Heart right ventricle (tissue), 16 donors: ENCODE measurements at regions not wholly inside any gene's neighbourhood (a gene's known extent, or its start where the extent isn't known, plus 50 kb on each side); places are given as distances from the start of the nearest gene placed in this dataset.

Experiments used
- ATAC-seq, 8 donors: fragments of 200-7000 bp; cut with Tn5 transposase; one replicate each; pipeline ENCODE4 v1.9.1; 2020; ENCODE audit warnings: mild to moderate bottlenecking in 8 of 8, moderate library complexity in 8 of 8, moderate number of reproducible peaks in 1 of 8
- DNase-seq, 2 donors: peaks; one replicate each; pipeline ENCODE4 v3.0.0-alpha.2; 2020
- H3K27ac ChIP-seq, 10 donors: fragments of 200-600 bp; sonication (generic) in 2 of 10; one replicate each; pipeline versions ENCODE4 v1.5.0 to v1.8.0; 2020 to 2022; ENCODE audit warnings: mild to moderate bottlenecking in 3 of 10
- H3K27me3 ChIP-seq, 7 donors: fragments of 200-600 bp; one replicate each; pipeline ENCODE4 v1.8.0; 2021 to 2022; ENCODE audit warnings: mild to moderate bottlenecking in 2 of 7
- H3K36me3 ChIP-seq, 9 donors: fragments of 200-600 bp; sonication (generic) in 1 of 9; one replicate each; pipeline versions ENCODE4 v1.5.0 to v1.8.0; 2020 to 2022; ENCODE audit warnings: mild to moderate bottlenecking in 2 of 9
- H3K4me1 ChIP-seq, 9 donors: fragments of 200-600 bp; sonication (generic) in 1 of 9; one replicate each; pipeline versions ENCODE4 v1.5.0 to v1.8.0; 2020 to 2022; ENCODE audit warnings: mild to moderate bottlenecking in 4 of 9
- H3K4me3 ChIP-seq, 10 donors: fragments of 200-600 bp; sonication (generic) in 2 of 10; one replicate each; pipeline versions ENCODE4 v1.5.0 to v1.8.0; 2020 to 2022; ENCODE audit warnings: mild to moderate bottlenecking in 7 of 10, moderate library complexity in 2 of 10
- H3K9me3 ChIP-seq, 11 donors: fragments of 200-600 bp in 10 of 11; sonication (generic) in 2 of 11; one replicate each; pipeline versions ENCODE4 v1.5.0 to v1.8.0; 2013 to 2022; ENCODE audit warnings: mild to moderate bottlenecking in 2 of 11, control low read depth in 1 of 11, moderate library complexity in 1 of 11
- WGBS, 2 donors: extraction: QIAGEN DNeasy Blood & Tissue Kit; methylation state at CpG; one replicate each; pipeline ENCODE4 v1.1.7; 2013; ENCODE audit warnings: inconsistent platforms in 1 of 2; 5-methylcytosine and 5-hydroxymethylcytosine counted together
- intact Hi-C, 10 donors: fragments of 100-400 bp; cut with DNase I; formaldehyde crosslinking; loops; one replicate each; pipeline versions ENCODE4 v1.11.1 to v1.14.2; 2022
- TF ChIP-seq, protein P1 (sequence below), 9 donors: fragments of 200-600 bp; sonication (generic) in 2 of 9; IDR thresholded peaks; one replicate each; pipeline versions ENCODE4 v1.5.0 to v1.8.0; 2021 to 2022; ENCODE audit warnings: antibody characterized with exemption in 9 of 9, mild to moderate bottlenecking in 5 of 9, moderate library complexity in 1 of 9
- donor health status: Arrhythmogenic right ventricular cardiomyopathy.
- donor health status: ischemic (EF 13 %, LVEDD 7.1; RV severe dilation, severe dysfunction).
- donor health status: healthy with polysubstance abuse.
- donor health status: DM: no; HTN: yes; CAD: no.
- donor health status: DM: no; HTN: no; CAD: no.
- donor health status: ischemic (EF 25% LVEDD 6.9; RV normal size, moderate dysfunction).
- donor health status: ischemic (EF 25% LVEDD 5.7; RV mildly dilated, moderate dysfunction).
- donor health status: healthy.
- donor health status: DM: yes; HTN: yes; CAD: no.
- donor health status: Ischemic cardiomyopathy.
- donor health status: ischemic (EF 35%, LVEDD 5.7; RV mildly dilated, moderate dysfunction).
- donor health status: nonischemic (EF 11% LVEDD 7.7; RV severe dilation, severe dysfunction).
- donor health status: DM: yes; HTN: yes; CAD: no.
- donor health status: PGD.
- donor health status: ischemic (EF 29% LVEDD 5.4; RV normal size, mild dysfunction).
- donor health status: nonischemic (EF 23%, LVEDD 6.1; RV moderate dilation, normal function).

DNA sequence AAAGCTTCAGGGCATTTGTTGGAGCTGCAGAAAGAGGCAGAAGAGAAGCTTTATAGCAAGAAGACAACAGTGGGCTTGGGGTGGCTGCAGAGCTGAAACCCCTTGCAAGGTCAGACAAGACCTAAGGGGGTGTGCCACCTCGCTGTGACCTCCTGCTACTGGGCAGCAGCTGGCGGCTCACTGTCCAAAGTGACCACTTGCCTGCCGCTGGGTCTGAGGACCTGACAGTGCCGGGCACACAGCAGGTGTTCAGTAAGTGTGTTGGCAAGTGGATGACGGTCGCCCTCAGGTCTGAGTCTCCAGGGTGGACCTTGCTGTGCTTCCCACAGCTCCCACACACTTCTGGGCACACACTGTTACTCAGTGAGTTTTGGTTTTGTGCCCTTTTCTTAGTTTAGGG, 336.5 kb downstream of the C16orf95 start:
- no peaks in the 10 kb centered on the region for H3K9me3 ChIP-seq
- ATAC-seq (no peak), DNase-seq (no peak)
- H3K4me3 ChIP-seq = no peak overlapping the region
- H3K27me3 ChIP-seq = no peaks in the 10 kb centered on the region
- intact Hi-C loops = loop anchor here in 1 of 10 donors (10.0 kb wide), 1 partner anchor 116 kb away; no protein-coding TSS in a partner anchor
- 84 to 87% methylated on average over 6 of the region's 6 CpGs for WGBS, 2 donors
- H3K4me1 ChIP-seq = peaks cover 0 to 6% (median 0%) of the 10 kb centered on the region in 9 donors
- H3K27ac ChIP-seq = no peak overlapping the region
- TF ChIP-seq, protein P1, sequence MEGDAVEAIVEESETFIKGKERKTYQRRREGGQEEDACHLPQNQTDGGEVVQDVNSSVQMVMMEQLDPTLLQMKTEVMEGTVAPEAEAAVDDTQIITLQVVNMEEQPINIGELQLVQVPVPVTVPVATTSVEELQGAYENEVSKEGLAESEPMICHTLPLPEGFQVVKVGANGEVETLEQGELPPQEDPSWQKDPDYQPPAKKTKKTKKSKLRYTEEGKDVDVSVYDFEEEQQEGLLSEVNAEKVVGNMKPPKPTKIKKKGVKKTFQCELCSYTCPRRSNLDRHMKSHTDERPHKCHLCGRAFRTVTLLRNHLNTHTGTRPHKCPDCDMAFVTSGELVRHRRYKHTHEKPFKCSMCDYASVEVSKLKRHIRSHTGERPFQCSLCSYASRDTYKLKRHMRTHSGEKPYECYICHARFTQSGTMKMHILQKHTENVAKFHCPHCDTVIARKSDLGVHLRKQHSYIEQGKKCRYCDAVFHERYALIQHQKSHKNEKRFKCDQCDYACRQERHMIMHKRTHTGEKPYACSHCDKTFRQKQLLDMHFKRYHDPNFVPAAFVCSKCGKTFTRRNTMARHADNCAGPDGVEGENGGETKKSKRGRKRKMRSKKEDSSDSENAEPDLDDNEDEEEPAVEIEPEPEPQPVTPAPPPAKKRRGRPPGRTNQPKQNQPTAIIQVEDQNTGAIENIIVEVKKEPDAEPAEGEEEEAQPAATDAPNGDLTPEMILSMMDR (IDR thresholded peaks at IDR 0.05) = no peak
- H3K36me3 ChIP-seq = no peaks in the 10 kb centered on the region

DNA sequence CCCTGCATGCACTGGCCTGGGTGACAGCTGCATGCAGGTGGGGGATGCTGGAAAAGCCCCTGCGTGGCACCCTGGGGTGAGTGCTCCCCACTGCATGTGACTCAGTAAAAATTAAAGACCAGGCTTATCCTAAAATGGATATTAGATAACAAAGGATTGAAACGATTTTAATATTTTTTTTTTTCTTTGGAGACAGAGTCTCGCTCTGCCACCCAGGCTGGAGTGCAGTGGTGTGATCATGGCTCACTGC, 334.9 kb downstream of the C16orf95 start:
- Histone ChIP-seq H3K9me3 (no peaks in the 10 kb centered on the region), H3K4me1 (peaks cover 0 to 7% (median 0%) of the 10 kb centered on the region in 9 donors), H3K27me3 (no peaks in the 10 kb centered on the region), H3K36me3 (no peaks in the 10 kb centered on the region), H3K4me3 (no peak overlapping the region), H3K27ac (no peak overlapping the region)
- DNase-seq (no peak), ATAC-seq (no peak)
- intact Hi-C loops = loop anchor here in 1 of 10 donors (10.0 kb wide), 1 partner anchor 117 kb away; no protein-coding TSS in a partner anchor
- WGBS, 2 donors = 71 to 76% methylated on average over 3 of the region's 3 CpGs
- TF ChIP-seq, protein P1 (IDR thresholded peaks at IDR 0.05) = no peak

DNA sequence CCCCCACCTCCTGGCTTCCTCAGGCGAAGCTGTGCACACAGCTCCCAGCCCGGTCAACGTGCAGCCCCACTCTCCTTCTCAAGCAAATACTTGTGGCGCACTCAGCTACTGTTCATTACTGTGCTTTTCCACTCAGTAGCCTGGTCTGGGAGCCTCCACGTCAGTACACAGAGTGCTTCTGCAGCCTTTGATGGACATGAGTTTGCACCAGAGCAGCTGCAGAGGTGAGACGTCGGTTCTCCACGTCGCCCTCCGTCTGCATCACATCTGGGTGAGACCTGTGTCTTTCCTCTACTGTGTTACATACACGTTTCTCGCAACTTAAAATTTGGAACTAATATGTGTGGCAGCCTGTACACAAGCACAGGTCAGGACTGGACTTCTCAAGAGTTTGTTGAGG, 334.3 kb downstream of the C16orf95 start:
- DNase-seq (no peak), ATAC-seq (no peak)
- WGBS, 2 donors = 86 to 89% methylated on average over 12 of the region's 12 CpGs
- TF ChIP-seq, protein P1 (IDR thresholded peaks at IDR 0.05) = no peak
- H3K4me1 ChIP-seq = peaks cover 0 to 11% (median 0%) of the 10 kb centered on the region in 9 donors
- H3K27me3 ChIP-seq = no peaks in the 10 kb centered on the region
- intact Hi-C loops = loop anchor here in 1 of 10 donors (10.0 kb wide), 1 partner anchor 118 kb away; no protein-coding TSS in a partner anchor
- no peak overlapping the region for H3K27ac ChIP-seq
- no peak overlapping the region for H3K4me3 ChIP-seq
- H3K9me3 ChIP-seq = no peaks in the 10 kb centered on the region
- H3K36me3 ChIP-seq = no peaks in the 10 kb centered on the region

DNA sequence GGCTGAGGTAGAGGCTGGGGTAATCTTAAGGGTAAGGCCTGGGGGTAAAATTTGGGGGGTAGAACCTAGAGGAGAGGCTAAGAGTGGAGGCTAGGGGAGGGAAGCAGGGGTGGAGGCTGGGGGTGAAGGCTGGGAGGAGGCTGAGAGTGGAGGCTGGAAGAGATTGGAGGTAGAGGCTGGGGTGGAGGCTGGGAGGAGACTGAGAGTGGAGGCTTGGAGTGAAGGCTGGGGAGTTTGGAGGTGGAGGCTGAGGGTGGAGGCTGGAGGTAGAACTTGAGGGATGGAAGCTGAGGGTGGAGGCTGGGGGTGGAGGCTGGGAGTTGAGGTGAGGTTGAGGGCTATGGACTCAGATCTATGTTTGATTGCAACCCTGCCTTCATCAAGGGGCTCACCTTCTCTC, 333.6 kb downstream of the C16orf95 start:
- intact Hi-C loops = loop anchor here in 1 of 10 donors (2.0 to 10.0 kb wide), 2 partner anchors 49 to 119 kb away; no protein-coding TSS in a partner anchor

More for the DNA sequence above, 333.6 kb downstream of the C16orf95 start:
- H3K27ac ChIP-seq = no peak overlapping the region
- no peaks in the 10 kb centered on the region for H3K9me3 ChIP-seq
- H3K36me3 ChIP-seq = no peaks in the 10 kb centered on the region
- DNase-seq = no peak
- ATAC-seq = no peak
- H3K4me3 ChIP-seq = no peak overlapping the region
- H3K4me1 ChIP-seq = peaks cover 0 to 18% (median 4%) of the 10 kb centered on the region in 9 donors
- TF ChIP-seq, protein P1 (IDR thresholded peaks at IDR 0.05) = no peak
- H3K27me3 ChIP-seq = no peaks in the 10 kb centered on the region
